Mesendoderm (in vitro differentiated cells): ENCODE measurements at regions not wholly inside any gene's neighbourhood (a gene's known extent, or its start where the extent isn't known, plus 50 kb on each side); places are given as distances from the start of the nearest gene placed in this dataset.

Experiments
- DNase-seq: peaks from one replicate; pipeline ENCODE4 v3.0.0; 2013
- H2AK5ac ChIP-seq: 2 replicates; pipeline ENCODE4 v1.6.1; 2013; ENCODE audit warnings: low read length, inconsistent platforms
- H2BK120ac ChIP-seq: 2 replicates; pipeline ENCODE4 v1.6.1; 2013; ENCODE audit warnings: low read depth, mild to moderate bottlenecking, low read length, moderate library complexity, mixed read lengths
- H2BK15ac ChIP-seq: replicated peaks from 2 replicates; pipeline ENCODE4 v1.6.1; 2013; ENCODE audit warnings: low read depth, mild to moderate bottlenecking, moderate library complexity
- H2BK5ac ChIP-seq: 2 replicates; pipeline ENCODE4 v1.6.1; 2013; ENCODE audit warnings: low read length, inconsistent platforms
- H3K18ac ChIP-seq: 2 replicates; pipeline ENCODE4 v1.6.1; 2013; ENCODE audit warnings: mild to moderate bottlenecking, low read length, mixed read lengths
- H3K23ac ChIP-seq: one replicate; pipeline ENCODE4 v1.6.1; 2013; ENCODE audit warnings: low read length
- H3K27ac ChIP-seq: 2 replicates; pipeline ENCODE4 v1.5.1; 2013; ENCODE audit warnings: low read depth, mild to moderate bottlenecking, inconsistent platforms, low read length, moderate library complexity
- H3K27me3 ChIP-seq: 2 replicates; pipeline ENCODE4 v1.6.1; 2013; ENCODE audit warnings: low read length, control low read depth, mild to moderate bottlenecking, inconsistent platforms; ENCODE audit not compliant: insufficient read depth, poor library complexity
- H3K36me3 ChIP-seq: 2 replicates; pipeline ENCODE4 v1.6.1; 2013; ENCODE audit warnings: low read length, inconsistent platforms; ENCODE audit not compliant: control insufficient read depth, insufficient read depth
- H3K4ac ChIP-seq: one replicate; pipeline ENCODE4 v1.6.1; 2013; ENCODE audit warnings: low read depth, mild to moderate bottlenecking, low read length, moderate library complexity
- H3K4me1 ChIP-seq: 2 replicates; pipeline ENCODE4 v1.6.1; 2013; ENCODE audit warnings: low read depth, low read length, inconsistent platforms; ENCODE audit not compliant: control insufficient read depth
- H3K4me2 ChIP-seq: 2 replicates; pipeline ENCODE4 v1.6.1; 2013; ENCODE audit warnings: low read length
- H3K4me3 ChIP-seq: 2 replicates; pipeline ENCODE4 v1.5.1; 2013; ENCODE audit warnings: mild to moderate bottlenecking, low read length
- H3K56ac ChIP-seq: one replicate; pipeline ENCODE4 v1.6.1; 2013; ENCODE audit warnings: low read length
- H3K79me1 ChIP-seq: 2 replicates; pipeline ENCODE4 v1.6.1; 2013; ENCODE audit warnings: low read length, inconsistent platforms
- H3K79me2 ChIP-seq: 2 replicates; pipeline ENCODE4 v1.6.1; 2013; ENCODE audit warnings: mild to moderate bottlenecking, low read length; ENCODE audit not compliant: control insufficient read depth, insufficient read depth
- H3K9ac ChIP-seq: 2 replicates; pipeline ENCODE4 v1.6.1; 2013; ENCODE audit warnings: low read length, inconsistent platforms
- H4K5ac ChIP-seq: one replicate; pipeline ENCODE4 v1.6.1; 2013; ENCODE audit warnings: low read length
- H4K8ac ChIP-seq: one replicate; pipeline ENCODE4 v1.6.1; 2013; ENCODE audit warnings: low read depth, mild to moderate bottlenecking, control low read depth, low read length, moderate library complexity
- WGBS: extraction: QIAGEN DNeasy Blood & Tissue Kit; methylation state at CpG from one replicate; pipeline ENCODE4 v1.1.7; 2013; ENCODE audit warnings: low lambda C conversion rate, missing lambda C conversion rate; ENCODE audit not compliant: insufficient coverage; ENCODE audit errors: extremely low coverage; 5-methylcytosine and 5-hydroxymethylcytosine counted together

- no peak overlapping the region for H3K56ac ChIP-seq
- H3K4ac ChIP-seq, result no peak overlapping the region
- no peak overlapping the region for H2BK120ac ChIP-seq
- H3K9ac ChIP-seq, result no peak overlapping the region
- H2AK5ac ChIP-seq, result no peak overlapping the region
- H3K27ac ChIP-seq, result no peak overlapping the region
- no peaks in the 10 kb centered on the region for H3K4me1 ChIP-seq
- H4K8ac ChIP-seq, result no peak overlapping the region
- no peak overlapping the region for H3K4me2 ChIP-seq
- H3K79me2 ChIP-seq, result no peaks in the 10 kb centered on the region
- no peak overlapping the region for H3K4me3 ChIP-seq
- DNase-seq, result no peak
- H2BK5ac ChIP-seq, result no peak overlapping the region
- H3K36me3 ChIP-seq, result no peaks in the 10 kb centered on the region
- no peaks in the 10 kb centered on the region for H3K79me1 ChIP-seq
- WGBS, result no CpG with 5 or more reads among the region's 1 CpG
- no peaks in the 10 kb centered on the region for H3K27me3 ChIP-seq
- no peak overlapping the region for H4K5ac ChIP-seq
- H2BK15ac ChIP-seq, result no peak overlapping the region
- no peak overlapping the region for H3K18ac ChIP-seq
- H3K23ac ChIP-seq, result no peak overlapping the region
Observed at GRCh38 chr1:221557013-221557412, 184.9 kb downstream of the DUSP10 start.

- Histone ChIP-seq H2BK120ac (no peak overlapping the region), H3K4ac (no peak overlapping the region), H2BK5ac (no peak overlapping the region), H3K79me1 (no peaks in the 10 kb centered on the region), H3K4me2 (no peak overlapping the region), H3K9ac (no peak overlapping the region), H2BK15ac (no peak overlapping the region), H4K8ac (no peak overlapping the region), H4K5ac (no peak overlapping the region), H3K27ac (no peak overlapping the region), H3K27me3 (no peaks in the 10 kb centered on the region), H3K18ac (no peak overlapping the region), H3K4me3 (no peak overlapping the region), H3K4me1 (no peaks in the 10 kb centered on the region), H3K79me2 (no peaks in the 10 kb centered on the region), H2AK5ac (no peak overlapping the region), H3K56ac (no peak overlapping the region), H3K36me3 (no peaks in the 10 kb centered on the region), H3K23ac (no peak overlapping the region)
- no peak for DNase-seq
- WGBS, result no CpG with 5 or more reads among the region's 2 CpGs
Observed at GRCh38 chr1:221558396-221558795, 183.5 kb downstream of the DUSP10 start.

- no peak overlapping the region for H3K18ac ChIP-seq
- H2BK120ac ChIP-seq, result no peak overlapping the region
- H3K56ac ChIP-seq, result no peak overlapping the region
- no peak overlapping the region for H4K5ac ChIP-seq
- no peak overlapping the region for H3K23ac ChIP-seq
- no peak overlapping the region for H2AK5ac ChIP-seq
- WGBS, result no CpG with 5 or more reads among the region's 4 CpGs
- no peak overlapping the region for H3K4me3 ChIP-seq
- no peaks in the 10 kb centered on the region for H3K27me3 ChIP-seq
- no peaks in the 10 kb centered on the region for H3K79me1 ChIP-seq
- H3K4me1 ChIP-seq, result no peaks in the 10 kb centered on the region
- no peak overlapping the region for H4K8ac ChIP-seq
- H3K4me2 ChIP-seq, result no peak overlapping the region
- H2BK5ac ChIP-seq, result no peak overlapping the region
- H3K79me2 ChIP-seq, result no peaks in the 10 kb centered on the region
- no peak for DNase-seq
- no peaks in the 10 kb centered on the region for H3K36me3 ChIP-seq
- H2BK15ac ChIP-seq, result no peak overlapping the region
- no peak overlapping the region for H3K27ac ChIP-seq
- H3K9ac ChIP-seq, result no peak overlapping the region
- no peak overlapping the region for H3K4ac ChIP-seq
Observed at GRCh38 chr1:221559911-221560310, 182.0 kb downstream of the DUSP10 start.

- WGBS, result no CpG with 5 or more reads among the region's 9 CpGs
Observed at GRCh38 chr1:221562542-221563475, 179.1 kb downstream of the DUSP10 start.

GRCh38 chr1:221563476-221563921 lies 178.4 kb downstream of the DUSP10 start:
- no peak overlapping the region for H3K4me2 ChIP-seq
- no peaks in the 10 kb centered on the region for H3K79me2 ChIP-seq
- no peak for DNase-seq
- H3K4me1 ChIP-seq, result no peaks in the 10 kb centered on the region
- no peak overlapping the region for H3K18ac ChIP-seq
- H3K27me3 ChIP-seq, result no peaks in the 10 kb centered on the region
- no peaks in the 10 kb centered on the region for H3K36me3 ChIP-seq
- no peak overlapping the region for H2BK120ac ChIP-seq
- no peak overlapping the region for H2AK5ac ChIP-seq
- no peaks in the 10 kb centered on the region for H3K79me1 ChIP-seq
- no peak overlapping the region for H3K9ac ChIP-seq
- H3K4ac ChIP-seq, result no peak overlapping the region
- no peak overlapping the region for H2BK15ac ChIP-seq
- H4K5ac ChIP-seq, result no peak overlapping the region
- H2BK5ac ChIP-seq, result no peak overlapping the region
- no peak overlapping the region for H4K8ac ChIP-seq
- H3K56ac ChIP-seq, result no peak overlapping the region
- H3K23ac ChIP-seq, result no peak overlapping the region
- H3K27ac ChIP-seq, result no peak overlapping the region
- no CpG with 5 or more reads among the region's 24 CpGs for WGBS
- H3K4me3 ChIP-seq, result no peak overlapping the region

More at GRCh38 chr1:221562542-221563475, 179.1 kb downstream of the DUSP10 start:
- Histone ChIP-seq H3K18ac (no peak overlapping the region), H3K23ac (no peak overlapping the region), H3K27me3 (no peaks in the 10 kb centered on the region), H4K5ac (no peak overlapping the region), H2AK5ac (no peak overlapping the region), H2BK5ac (no peak overlapping the region), H4K8ac (no peak overlapping the region), H3K4me1 (no peaks in the 10 kb centered on the region), H3K4ac (no peak overlapping the region), H3K79me1 (no peaks in the 10 kb centered on the region), H3K9ac (no peak overlapping the region), H2BK15ac (no peak overlapping the region), H3K4me3 (no peak overlapping the region), H3K56ac (no peak overlapping the region), H3K36me3 (no peaks in the 10 kb centered on the region), H3K4me2 (no peak overlapping the region), H3K27ac (no peak overlapping the region), H3K79me2 (no peaks in the 10 kb centered on the region), H2BK120ac (no peak overlapping the region)
- no peak for DNase-seq
